ENCODE measurements at regions not wholly inside any gene's neighbourhood (a gene's known extent, or its start where the extent isn't known, plus 50 kb on each side); places are given as distances from the start of the nearest gene placed in this dataset.
"Not testable (repeated sequence)": the region's sequence is repeated elsewhere in the genome, so short reads cannot be mapped to it uniquely, and the experiment has no call there.

DNA sequence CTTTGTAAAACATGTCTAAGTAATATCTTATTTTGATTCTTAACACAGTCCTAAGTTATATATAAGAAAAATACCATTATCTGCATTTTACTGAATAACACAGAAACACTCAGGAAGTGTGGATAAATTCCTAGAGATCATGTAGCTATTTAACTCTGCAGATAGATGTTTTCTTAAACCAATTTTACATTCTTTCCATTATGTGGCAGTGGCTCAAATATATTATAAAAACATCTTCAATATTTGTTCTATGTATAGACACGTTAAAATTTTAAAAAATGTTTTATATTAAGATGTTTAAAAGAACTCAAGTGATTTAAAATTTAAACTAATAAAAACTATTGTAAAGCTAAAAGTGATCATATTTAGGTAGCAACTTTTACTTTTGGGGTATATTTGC lies 683.8 kb downstream of the DIPK2A start:
- DNase-seq = no peak

DNA sequence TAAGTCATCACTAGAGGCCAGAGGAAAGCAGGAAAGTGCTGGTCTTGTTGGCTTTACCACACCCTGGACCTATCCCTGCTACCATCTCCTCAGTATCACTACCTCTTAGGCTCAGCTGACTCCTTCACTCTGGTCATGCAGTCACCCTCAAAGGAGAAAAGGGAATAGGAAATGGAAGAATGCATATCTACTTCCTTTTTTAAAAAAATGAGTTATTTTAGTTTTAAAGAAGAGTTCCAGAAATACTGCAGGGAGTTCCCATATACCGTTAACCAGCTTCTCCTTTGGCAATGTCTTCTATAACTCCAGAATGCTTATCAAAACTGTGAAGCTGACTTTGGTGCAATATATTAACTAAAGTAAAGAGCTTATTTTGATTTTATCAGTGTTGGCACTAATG lies 688.6 kb downstream of the DIPK2A start:
- no peak for DNase-seq

DNA sequence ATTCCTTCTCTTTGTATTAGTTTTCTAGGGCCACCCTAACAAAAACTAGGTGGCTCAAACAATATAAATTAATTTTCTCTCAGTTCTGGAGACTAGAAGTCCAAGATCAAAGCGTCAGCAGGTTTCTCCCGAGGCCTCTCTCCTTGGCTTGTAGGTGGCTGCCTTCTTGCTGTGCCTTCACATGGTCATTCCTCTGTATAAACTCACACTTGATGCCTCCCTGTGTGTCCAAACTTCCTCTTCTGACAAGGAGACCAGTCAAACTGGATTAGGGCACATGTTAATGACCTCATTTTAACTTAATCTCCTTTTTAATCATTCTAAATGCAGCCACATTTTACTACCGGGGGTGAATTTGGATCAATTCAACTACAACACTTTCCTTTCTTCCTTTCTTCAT lies 691.1 kb downstream of the DIPK2A start:
- DNase-seq = no peak

DNA sequence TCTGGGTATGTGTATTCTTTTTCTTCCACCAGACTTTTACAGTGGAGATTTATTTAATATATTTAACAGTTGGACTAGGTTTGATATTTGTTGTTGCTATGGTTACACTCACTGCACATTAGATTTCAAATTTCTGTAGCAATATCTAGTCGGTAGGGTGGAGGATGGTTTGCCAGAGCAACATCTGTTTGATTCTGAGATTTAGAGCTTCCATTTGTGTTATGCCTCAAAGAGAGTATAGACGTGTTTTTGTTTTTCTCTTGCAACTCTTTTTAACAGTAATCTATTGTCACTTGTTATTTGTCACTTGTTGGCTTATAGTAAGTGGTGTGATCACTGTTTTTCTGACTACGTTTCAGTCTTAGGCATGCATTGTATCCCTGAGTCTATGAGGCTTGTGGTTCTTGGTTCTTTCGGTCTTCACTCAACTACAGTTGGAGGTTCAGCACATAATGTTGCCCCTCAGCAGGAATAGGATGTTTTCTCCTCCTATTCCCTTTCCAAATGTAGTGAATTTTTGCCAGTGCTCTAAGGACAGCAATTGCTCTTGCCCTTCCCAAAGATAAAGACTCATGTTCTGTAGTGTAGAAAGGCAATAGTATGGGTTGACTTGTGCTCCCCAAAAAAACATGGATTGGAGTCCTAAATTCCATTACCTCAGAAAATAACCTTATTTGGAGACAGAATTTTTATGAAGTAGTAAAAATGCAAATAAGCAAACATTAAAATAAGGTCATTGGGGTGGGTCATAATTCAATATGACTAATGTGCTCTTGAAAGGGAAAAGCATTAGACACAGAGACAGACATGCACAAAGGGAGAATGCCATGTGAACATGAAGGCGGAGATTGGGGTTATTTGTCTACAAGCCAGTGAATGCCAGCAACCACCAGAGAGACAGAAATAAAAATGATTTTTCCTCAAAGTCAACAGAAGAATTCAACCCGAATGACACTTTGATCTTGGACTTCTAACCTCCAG lies 692.1 kb downstream of the DIPK2A start:
- DNase-seq = no peak

DNA sequence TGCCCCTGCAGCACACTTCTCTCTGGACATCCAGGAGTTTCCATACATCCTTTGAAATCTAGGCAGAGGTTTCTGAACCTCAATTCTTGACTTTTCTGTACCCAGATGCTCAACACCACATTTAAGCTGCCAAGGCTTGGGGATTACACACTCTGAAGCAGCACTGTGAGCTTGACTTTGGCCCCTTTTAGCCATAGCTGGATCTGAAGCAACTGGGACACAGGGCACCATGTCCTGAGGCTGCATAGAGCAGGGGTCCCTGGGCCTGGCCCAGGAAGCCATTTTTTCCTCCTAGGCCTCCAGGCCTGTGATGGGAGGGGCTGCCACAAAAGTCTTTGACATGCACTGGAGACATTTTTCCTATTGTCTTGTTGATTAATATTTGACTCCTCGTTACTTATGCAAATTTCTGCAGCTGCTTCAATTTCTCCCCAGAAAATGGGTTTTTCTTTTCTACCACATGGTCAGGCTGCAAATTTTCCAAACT lies 694.0 kb downstream of the DIPK2A start:
- DNase-seq = no peak

DNA sequence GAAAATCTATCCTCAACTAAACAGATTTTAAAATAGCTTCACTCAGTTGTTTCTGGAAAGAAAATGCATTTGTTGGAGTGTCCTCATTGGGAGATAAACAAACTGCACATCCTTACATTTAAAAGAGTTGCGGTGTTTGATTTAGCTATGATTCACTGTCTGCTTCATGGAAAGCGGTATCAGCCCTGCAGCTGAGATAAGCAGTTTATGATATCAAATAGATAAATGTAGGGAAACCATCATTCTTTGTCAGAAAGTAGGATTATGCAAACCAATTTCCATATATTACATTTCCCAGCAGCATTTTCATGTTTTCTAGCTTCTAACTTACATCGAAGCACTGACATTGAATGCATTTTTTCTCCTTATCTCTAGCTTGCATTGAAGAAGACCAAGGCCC lies 698.9 kb downstream of the DIPK2A start:
- DNase-seq = no peak

DNA sequence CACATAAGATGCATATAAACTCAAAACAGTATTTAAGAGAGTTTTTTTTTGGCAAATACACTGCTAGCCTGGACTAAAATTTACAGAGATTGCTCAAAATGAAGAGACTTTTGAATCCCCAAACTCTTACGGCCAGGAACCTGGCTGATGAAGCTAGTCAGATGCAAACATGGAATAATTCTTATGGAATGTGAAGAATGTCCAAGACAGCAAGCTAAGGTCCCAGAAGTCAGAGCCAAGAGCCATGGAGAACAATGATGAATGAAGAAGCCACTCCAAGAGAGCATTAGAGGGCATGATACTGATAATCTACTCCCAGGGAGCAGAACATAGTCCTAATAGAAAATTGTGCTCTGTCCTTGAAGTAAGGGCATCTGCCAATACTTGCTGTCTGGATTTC lies 705.5 kb downstream of the DIPK2A start:
- no peak for DNase-seq

DNA sequence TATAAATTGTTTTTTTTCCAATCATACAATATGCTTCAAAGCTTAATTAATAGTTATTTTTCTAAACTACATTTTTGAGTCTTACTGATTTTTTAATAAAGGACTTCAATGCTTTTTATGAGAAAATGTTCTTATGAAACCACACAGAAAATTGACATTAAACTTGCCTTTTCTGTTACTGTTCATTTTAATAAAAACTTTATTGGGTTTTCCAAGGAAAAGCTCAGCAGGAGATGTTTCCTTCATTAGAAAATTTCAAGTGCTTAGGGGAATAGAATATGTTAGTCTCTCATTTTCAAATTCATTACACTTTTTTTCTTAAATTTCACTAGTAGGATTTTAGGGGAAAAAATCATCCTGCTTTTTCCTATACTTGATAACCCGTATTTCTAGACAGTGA lies 711.4 kb downstream of the DIPK2A start:
- no peak for DNase-seq

DNA sequence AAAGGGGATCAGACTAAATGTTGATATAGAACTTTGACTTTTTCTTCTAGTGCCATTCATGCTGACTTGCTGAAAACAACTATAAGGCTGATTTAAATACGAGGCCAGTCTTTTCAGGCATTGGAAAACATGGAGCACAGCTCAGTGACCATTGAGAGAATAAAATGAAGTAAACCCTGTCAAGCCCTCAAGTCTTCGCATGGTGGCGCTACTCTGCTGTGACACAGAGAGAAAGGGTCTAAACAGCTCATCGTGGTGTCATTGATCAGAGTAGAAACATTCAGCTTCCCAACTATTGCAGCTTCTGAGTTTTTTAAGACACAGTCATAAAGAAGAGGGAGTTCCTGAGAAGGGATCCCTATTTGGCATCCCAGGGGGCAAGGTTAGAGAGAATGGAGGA lies 716.2 kb downstream of the DIPK2A start:
- DNase-seq = no peak

DNA sequence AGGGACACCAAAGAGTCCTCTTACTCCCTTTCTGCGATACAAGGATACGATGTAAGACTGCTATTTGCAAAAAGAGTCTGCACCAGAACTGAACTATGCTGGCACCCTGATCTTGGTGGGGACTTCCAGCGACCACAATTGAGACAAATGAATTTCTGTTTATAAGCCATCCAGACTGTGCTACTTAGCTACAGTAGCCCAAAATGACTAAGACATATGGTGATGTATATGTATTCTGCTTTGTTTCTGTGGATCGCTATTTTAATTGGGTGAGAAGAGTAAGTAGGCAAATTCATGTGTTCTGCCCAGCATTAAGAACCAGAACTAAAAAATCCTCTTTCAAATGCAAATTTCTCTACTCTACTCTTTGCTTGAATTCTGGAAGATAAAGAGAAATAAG lies 720.9 kb downstream of the DIPK2A start:
- DNase-seq = no peak

DNA sequence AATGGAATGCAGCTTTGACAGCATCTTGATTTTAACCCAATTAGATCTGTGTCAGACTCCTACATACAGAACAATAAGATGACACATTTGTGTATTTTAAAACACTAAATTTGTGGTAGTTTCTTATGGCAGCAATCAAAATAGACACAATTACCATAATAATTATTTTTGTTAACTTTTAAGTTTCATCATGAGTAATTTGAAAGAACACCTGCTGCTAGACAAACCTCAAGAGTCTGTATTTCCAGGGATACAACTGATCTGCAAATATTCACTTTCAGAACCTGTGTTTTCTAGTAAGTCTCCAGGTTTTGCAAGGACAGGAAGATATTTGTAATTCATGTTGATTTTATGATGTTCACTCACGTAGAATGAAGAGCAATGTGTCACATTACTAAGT lies 736.8 kb downstream of the DIPK2A start:
- no peak for DNase-seq

DNA sequence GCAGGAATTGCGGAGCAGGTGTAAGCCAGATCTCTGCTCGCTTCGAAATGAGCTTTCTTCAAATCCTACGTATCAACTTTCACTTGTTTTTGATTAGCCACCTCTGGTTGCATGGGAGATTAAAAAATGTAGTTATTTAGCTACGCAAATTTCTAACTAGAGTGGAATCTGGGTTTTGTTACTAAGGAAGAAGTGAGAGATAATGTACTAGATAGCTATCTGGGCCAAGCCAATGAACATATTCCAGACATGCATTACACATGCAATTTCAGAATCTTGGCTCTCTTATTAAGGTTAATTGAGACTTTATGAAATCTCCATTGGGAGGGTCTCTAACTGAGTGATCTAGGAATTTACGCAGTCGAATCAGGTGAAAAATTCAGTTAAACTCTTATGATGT lies 765.7 kb downstream of the DIPK2A start:
- no peak for DNase-seq

DNA sequence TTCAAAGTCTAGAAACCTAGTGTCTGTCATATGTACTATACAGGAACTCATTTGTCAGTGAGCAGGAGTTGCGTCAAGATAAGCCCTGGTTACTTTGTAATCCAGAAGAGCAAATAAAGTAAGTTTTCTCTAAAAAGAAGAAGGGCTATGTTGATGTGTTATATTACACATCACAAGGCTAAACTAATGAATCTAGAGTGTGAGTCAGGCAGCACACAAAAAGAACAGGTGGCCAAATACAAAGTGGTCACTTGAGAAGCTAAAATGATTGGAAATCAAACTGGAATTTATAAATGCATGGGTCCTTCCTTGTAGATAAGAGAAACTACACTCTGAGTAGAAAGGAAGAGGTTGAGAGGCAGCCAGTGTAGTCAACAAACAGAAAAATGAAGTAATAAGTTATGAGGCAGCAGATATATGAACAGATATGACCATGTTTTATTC lies 771.6 kb downstream of the DIPK2A start:
- no peak for DNase-seq

DNA sequence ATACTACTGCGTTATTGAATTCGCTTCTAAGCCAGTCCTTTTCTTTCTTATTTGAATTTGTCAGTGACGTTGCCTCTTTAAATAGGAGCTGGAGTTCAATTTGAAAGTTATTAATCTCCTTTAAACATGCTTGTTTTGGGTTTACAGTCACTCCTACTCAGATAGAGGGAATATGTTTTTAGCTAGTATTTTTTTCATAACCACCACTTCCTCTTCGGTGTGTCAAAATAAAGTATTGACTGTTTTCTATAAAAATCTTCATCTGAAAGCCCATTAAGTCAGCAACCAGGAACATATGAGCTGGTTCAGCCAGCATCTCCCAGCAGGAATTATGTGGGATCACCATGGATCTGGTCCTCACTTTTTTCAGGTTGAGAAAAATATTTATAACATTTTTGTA lies 772.9 kb downstream of the DIPK2A start:
- DNase-seq = no peak

DNA sequence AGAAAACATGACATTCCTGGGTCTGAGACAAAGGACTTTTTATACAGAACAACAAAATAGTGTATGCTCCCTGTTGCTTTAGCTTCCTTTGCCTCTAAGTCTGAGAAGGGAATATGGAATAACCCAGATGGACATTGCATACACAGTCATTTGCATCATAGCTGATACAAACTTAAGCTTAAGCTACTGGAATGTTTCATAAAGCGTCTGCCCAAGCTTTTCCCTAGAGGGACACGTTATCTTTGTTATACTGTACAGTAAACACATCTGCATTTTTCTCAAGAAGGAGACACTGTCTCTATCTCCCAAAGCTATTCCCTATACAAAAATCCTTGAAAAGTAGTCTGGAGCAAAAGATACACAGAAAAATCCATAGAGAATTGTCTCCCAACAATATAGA lies 775.0 kb downstream of the DIPK2A start:
- no peak for DNase-seq

DNA sequence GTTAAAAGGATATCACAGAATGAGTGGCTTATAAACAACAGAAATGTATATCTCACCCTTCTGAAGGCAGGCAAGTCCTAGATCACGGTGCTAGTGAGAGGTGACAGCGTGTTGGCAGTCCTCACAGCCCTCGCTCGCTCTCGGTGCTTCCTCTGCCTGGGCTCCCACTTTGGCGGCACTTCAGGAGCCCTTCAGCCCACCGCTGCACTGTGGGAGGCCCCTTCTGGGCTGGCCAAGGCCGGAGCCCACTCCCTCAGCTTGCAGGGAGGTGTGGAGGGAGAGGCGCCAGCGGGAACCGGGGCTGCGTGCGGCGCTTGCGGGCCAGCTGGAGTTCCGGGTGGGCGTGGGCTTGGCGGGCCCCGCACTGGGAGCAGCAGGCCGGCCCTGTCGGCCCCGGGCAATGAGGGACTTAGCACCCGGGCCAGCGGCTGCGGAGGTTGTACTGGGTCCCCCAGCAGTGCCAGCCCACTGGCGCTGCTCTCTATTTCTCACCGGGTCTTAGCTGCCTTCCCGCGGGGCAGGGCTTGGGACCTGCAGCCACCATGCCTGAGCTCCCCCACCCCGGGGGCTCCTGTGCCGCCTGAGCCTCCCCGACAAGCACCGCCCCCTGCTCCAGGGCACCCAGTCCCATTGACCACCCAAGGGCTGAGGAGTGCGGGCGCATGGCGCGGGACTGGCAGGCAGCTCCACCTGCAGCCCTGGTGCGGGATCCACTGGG lies 778.1 kb downstream of the DIPK2A start:
- not testable (repeated sequence) for DNase-seq

DNA sequence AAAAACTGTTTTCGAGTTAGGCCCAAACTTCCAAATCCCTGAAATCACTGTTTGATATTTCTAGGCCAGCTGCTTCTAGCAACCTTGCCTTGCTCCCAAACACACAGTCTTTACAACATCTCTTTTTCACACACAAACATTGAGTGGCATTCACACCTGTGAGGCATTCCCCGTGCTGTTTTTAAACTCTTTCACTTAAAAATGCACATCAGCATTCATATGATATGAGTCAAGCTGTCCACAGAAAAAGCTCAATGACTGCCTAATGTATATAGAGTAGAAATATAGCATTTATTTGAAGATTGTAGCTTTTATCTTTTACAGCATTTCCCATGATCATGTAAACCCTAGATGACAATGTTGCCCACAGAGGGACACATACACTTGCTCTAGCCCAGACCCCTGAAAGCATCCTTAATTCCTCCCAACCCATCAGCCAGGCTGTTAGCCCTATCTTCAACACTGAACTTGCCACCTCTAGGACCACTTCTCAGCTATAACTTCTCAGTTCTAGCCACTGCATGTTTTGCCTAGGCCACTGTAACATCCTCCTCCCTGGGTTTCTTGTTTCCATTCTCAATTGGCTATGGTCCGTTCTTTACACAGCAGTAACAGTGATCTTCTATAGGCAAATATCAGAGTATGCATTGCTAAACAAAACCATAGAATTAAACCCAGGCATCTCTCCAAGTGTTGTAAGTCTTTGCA lies 782.6 kb downstream of the DIPK2A start:
- no peak for DNase-seq

DNA sequence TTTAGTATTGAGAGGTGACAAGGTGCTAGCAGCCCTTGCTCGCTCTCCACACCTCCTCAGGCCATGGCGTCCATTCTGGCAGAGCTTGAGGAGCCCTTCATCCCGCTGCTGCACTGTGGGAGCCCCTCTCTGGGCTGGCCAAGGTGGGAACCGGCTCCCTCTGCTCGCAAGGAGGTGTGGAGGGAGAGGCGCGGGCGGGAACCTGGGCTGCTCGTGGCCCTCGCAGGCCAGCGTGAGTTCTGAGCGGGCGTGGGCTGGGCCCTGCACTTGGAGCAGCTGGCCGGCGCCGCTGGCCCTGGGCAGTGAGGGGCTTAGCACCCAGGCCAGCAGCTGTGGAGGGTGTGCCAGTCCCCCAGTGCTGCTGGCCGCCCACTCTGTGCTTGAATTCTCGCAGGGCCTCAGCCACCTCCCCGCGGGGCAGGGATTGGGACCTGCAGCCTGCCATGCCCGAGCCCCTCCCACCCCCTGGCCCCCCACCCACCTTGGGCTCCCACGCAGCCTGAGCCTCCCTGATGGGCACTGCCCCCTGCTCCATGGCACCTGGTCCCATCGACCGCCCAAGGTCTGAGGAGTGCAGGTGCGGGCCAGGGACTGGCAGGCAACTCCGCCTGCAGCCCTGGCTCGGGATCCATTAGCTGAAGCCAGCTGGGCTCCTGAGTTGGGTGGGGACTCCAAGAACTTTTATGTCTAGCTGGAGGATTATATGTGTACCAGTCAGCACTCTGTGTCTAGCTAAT lies 785.2 kb downstream of the DIPK2A start:
- DNase-seq = no peak

DNA sequence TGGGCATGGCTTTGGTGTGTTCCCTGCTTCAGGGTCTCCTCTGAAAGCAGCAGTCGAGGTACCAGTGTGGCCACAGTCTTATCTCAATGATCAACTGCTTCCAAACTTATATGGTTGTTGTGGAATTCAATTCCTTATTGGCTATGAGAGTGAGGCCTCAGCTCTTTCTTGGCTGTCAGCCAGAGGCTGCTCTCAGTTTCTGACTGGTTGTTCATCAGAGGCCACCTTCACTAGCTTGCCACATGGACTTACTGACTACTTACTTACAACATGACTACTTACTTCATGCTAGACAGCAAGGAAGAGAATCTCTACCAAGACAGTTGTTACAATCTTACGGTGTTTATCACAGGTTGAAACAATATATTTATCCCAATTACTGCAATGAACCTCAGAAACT lies 789.2 kb downstream of the DIPK2A start:
- no peak for DNase-seq

DNA sequence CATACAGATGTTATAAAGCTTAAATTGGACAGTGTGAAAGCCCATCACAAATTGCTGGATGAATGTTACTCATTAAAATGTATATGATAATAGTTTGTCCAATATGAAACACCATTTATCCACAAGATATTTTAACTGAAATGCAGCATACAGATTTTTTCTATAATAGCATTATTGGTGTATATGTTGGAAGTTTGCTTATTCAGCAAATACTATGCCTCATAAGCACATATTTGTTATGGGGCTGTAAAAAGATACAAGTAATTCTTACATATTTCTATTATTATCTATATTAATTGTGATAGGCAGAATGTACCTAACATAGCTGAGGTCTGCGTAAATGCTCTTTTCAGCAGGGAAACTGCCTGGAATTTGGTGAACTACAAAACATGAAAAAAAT lies 790.5 kb downstream of the DIPK2A start:
- DNase-seq = no peak

DNA sequence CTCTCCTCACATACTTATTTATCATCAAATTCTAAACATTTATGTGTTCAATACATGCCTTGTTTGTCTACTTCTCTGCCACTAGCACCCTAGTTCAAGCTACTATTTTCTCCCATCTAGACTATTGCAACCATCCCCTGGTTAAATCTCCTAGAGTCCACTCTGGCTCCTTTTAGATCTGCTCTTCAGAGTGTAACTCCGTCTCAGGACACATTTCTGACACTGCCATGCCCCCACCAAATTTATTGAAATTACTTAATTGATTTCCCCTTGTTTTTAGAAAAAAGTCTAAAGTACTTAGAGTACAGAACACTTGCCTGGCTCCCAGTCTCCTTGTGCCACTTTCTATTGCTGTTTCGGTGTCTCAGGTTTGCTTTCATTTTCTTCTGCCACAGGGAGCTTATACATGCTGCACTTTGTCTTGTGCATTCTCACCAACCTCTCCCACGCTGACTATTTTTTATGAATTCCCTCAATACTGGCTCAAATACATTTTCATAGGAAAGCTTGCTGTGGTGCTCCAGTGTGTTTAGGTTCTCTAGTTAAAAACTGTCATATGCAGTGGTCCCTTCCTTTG lies 792.3 kb downstream of the DIPK2A start:
- no peak for DNase-seq

DNA sequence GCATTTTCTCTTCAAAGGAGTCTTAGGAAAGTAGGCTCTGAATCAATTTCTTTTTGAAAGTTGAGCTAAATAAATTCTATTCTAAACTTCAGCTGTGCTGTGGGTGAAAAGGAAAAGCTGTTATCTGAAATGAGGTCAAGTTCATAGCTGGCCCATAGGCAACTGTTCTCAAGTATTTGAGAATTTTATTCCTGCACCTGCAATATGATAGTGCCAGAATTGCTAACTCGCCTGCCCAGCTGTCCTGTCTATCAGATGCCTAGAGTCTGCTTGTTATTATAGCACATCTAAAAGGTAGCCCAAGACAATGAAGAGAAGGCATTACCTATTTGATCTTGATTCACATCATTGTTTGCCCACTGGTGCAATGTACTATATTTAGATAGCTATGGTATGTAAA lies 798.7 kb downstream of the DIPK2A start:
- DNase-seq = no peak
